ENCODE measurements at regions not wholly inside any gene's neighbourhood (a gene's known extent, or its start where the extent isn't known, plus 50 kb on each side); places are given as distances from the start of the nearest gene placed in this dataset.
"Not testable (repeated sequence)": the region's sequence is repeated elsewhere in the genome, so short reads cannot be mapped to it uniquely, and the experiment has no call there.

DNA sequence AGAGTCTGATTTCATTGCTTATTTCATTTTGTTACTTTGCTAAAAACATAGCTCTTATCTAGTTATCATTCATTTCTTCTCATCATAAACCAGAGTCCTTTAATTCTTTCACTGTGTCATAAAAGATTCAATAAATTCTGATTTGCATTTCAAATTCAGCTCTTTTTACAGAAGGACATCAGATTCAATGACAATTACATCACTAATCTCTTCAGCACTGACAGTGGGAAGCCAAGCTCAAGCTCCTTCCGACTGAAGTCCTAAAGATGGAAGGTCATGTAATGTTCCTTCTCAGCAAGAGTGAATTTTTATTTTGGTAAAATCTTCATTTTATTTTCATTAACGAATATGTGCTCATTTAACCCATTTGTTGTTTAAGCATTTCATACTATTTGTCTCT, 530.7 kb upstream of the ADGRL2 start:
- no peak for DNase-seq (ENCODE audit: low read depth)

DNA sequence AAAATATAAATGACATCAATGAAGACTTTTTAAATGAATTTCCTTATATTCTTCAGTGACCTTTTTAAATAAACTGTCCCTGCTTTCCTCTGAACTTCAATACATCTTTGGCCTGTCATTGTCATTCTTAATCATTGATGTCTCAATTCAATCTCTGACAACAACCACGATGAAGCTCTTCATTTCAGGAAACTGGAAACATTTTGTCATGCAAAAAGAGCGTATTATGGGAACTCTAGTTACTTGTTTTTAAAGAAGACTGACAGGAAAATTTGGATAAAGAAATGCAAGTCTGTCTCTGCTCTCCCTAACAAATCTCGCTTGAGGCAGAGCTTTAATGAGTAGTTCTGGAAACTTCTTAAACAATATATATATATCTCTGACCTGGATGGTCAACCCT, 535.8 kb upstream of the ADGRL2 start:
- DNase-seq (ENCODE audit: low read depth): no peak

- no peak for DNase-seq (ENCODE audit: low read depth)
Measured at GRCh38 chr1:81259625-81260411, 540.9 kb upstream of the ADGRL2 start.

GRCh38 chr1:81254560-81254959, 546.2 kb upstream of the ADGRL2 start:
- no peak for DNase-seq (ENCODE audit: low read depth)

GRCh38 chr1:81254068-81254467, 546.7 kb upstream of the ADGRL2 start:
- no peak for DNase-seq (ENCODE audit: low read depth)

- no peak for DNase-seq (ENCODE audit: low read depth)
Measured at GRCh38 chr1:81252471-81253151, 548.1 kb upstream of the ADGRL2 start.

DNA sequence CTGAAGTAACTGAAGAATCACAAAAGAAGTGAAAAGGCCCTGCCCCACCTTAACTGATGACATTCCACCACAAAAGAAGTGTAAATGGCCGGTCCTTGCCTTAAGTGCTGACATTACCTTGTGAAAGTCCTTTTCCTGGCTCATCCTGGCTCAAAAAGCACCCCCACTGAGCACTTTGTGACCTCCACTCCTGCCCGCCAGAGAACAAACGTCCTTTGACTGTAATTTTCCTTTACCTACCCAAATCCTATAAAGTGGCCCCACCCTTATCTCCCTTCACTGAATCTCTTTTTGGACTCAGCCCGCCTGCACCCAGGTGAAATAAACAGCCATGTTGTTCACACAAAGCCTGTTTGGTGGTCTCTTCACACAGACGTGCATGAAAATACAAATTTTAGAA, 549.9 kb upstream of the ADGRL2 start:
- not testable (repeated sequence) for DNase-seq (ENCODE audit: low read depth)

- DNase-seq (ENCODE audit: low read depth): not testable (repeated sequence)
Measured at GRCh38 chr1:81245084-81245715, 555.5 kb upstream of the ADGRL2 start.

DNA sequence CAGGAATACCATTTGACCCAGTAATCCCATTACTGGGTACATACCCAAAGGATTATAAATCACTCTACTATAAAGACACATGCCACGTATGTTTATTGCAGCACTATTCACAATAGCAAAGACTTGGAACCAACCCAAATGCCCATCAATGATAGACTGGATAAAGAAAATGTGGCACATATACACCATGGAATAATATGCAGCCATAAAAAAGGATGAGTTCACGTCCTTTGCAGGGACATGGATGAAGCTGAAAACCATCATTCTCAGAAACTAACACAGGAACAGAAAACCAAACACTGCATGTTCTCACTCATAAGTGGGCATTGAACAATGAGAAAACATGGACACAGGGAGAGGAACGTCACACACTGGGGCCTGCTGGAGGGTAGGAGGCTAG, 556.1 kb upstream of the ADGRL2 start:
- DNase-seq (ENCODE audit: low read depth): not testable (repeated sequence)

DNA sequence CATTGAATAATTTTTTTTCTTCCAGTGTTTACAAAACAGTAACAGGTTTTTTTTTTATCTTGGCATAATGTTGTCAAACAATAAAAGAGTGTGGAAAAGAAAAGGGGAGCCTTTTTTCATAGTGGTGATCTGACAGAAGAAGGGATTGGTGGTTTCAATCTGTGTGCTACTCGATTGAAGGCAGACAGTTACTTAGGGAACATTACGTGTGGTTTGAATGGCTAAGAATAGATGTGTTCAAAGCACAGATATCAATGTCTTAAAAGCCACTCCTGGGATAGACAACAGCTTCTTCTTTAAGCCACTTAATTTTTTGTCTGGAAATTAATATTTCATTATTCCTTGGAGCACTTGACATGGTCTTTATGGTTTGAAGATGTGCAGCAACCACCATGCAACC, 558.6 kb upstream of the ADGRL2 start:
- no peak for DNase-seq (ENCODE audit: low read depth)

DNA sequence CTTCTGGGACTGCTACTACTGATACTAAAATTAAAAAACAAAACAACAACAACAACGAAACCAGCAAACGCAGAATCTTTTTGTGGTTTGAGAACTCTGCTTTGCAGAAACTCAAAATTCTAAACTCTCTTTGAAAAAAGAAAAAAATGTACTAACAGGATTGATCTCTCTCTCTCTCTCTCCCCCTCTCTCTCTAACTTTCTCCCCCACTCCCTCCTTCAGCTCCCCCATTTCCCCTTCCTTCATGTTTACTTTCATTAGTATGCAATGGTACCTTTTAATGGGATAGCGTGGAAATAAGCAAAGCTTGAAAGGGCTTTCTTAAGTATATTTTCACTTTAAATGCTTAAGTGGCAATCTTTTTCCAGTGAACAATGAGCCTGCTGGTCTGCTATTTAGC, 562.6 kb upstream of the ADGRL2 start:
- DNase-seq (ENCODE audit: low read depth): no peak

- DNase-seq (ENCODE audit: low read depth): no peak
Measured at GRCh38 chr1:81237473-81238089, 563.2 kb upstream of the ADGRL2 start.

GRCh38 chr1:81234237-81234636, 566.5 kb upstream of the ADGRL2 start:
- DNase-seq (ENCODE audit: low read depth): no peak

- DNase-seq (ENCODE audit: low read depth): no peak
Measured at GRCh38 chr1:81233591-81233990, 567.1 kb upstream of the ADGRL2 start.

DNA sequence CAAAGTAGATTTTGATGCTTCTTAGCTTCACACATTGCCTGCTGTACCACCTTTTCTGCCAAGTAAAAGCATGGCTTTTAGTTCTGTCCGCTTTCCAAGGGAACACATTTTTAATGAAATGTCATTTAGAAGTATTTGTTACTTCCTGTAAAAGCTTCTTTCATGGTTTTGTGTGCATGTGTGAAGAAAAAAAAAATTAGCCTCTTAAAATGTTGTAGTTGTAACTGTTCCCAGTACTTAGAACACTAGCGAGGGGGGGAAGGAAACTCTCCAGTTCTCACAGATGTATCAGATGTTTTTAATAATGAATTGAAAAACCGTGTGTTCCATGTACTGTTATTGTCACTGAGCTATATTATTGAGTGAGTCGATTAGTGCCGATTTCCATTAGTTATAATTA, 568.3 kb upstream of the ADGRL2 start:
- no peak for DNase-seq (ENCODE audit: low read depth)

DNA sequence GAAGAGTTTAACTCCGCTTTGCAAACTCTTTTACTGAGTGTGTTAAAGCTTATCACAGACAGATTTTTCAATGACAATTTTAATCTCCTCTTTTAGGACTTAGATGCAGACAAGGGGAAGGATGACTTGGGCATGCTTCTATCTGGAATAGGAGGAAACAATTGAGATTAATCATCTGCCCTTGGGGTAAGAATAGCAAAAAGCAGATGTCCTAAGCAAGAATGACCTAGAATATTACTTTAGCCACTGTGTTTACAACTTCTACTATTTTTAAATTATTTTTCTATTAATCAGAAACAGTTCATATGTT, 569.0 kb upstream of the ADGRL2 start:
- no peak for DNase-seq (ENCODE audit: low read depth)

GRCh38 chr1:81230983-81231728, 569.6 kb upstream of the ADGRL2 start:
- DNase-seq (ENCODE audit: low read depth): no peak

DNA sequence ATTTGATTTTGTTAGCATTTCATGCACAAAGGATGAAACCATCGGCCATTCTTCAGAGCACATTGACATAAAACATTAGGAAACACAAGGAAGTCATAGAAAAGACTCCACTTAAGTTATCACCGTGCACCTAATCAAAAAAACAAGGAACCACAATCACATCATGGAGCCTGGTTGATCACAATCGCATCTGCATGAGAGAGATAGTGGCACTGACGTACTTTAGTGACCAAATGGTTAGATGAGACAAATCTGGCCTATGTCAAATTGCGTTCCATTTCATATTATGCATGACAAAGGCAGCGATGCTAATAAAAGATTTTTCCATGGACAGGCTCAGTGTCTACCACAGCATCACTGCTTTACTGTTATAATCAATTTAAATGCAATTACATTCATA, 571.8 kb upstream of the ADGRL2 start:
- no peak for DNase-seq (ENCODE audit: low read depth)

- DNase-seq (ENCODE audit: low read depth): no peak
Measured at GRCh38 chr1:81226603-81226928, 574.2 kb upstream of the ADGRL2 start.

- DNase-seq (ENCODE audit: low read depth): no peak
Measured at GRCh38 chr1:81225789-81226602, 574.7 kb upstream of the ADGRL2 start.

- DNase-seq (ENCODE audit: low read depth): no peak
Measured at GRCh38 chr1:81224222-81224621, 576.5 kb upstream of the ADGRL2 start.

GRCh38 chr1:81221564-81221963, 579.2 kb upstream of the ADGRL2 start:
- no peak for DNase-seq (ENCODE audit: low read depth)

Data from stromal cell of bone marrow (primary cell).